Sigmoid colon (tissue), 6 donors: ENCODE measurements at regions not wholly inside any gene's neighbourhood (a gene's known extent, or its start where the extent isn't known, plus 50 kb on each side); places are given as distances from the start of the nearest gene placed in this dataset.

Source experiments
- DNase-seq: peaks from one replicate; pipeline ENCODE4 v3.0.0-alpha.2; 2019
- H3K27ac ChIP-seq, 4 donors: fragments of 200-600 bp; sonication (generic); one replicate each; pipeline ENCODE4 v1.5.1; 2016 to 2019; ENCODE audit warnings: mild to moderate bottlenecking in 1 of 4
- H3K27me3 ChIP-seq, 3 donors: fragments of 200-600 bp; sonication (generic); one replicate each; pipeline ENCODE4 v1.5.1; 2019; ENCODE audit warnings: mild to moderate bottlenecking in 1 of 3
- H3K36me3 ChIP-seq, 4 donors: fragments of 200-600 bp; sonication (generic); one replicate each; pipeline ENCODE4 v1.5.1; 2016 to 2019
- H3K4me1 ChIP-seq, 4 donors: fragments of 200-600 bp; sonication (generic); one replicate each; pipeline ENCODE4 v1.5.1; 2017 to 2019
- H3K4me3 ChIP-seq, 4 donors: fragments of 200-600 bp; sonication (generic); one replicate each; pipeline ENCODE4 v1.5.1; 2017 to 2019; ENCODE audit warnings: mild to moderate bottlenecking in 2 of 4, moderate library complexity in 1 of 4
- H3K9me3 ChIP-seq, 4 donors: fragments of 200-600 bp in 3 of 4; sonication (generic) in 3 of 4; one replicate each; pipeline versions ENCODE4 v1.5.1 to v1.6.1; 2013 to 2019
- CTCF ChIP-seq, 4 experiments: fragments of 450-650 bp in 3 of 4; fragments of 200-600 bp in 1 of 4; IDR thresholded peaks; one replicate each; pipeline ENCODE4 v1.5.1; 2016 to 2019; ENCODE audit warnings: antibody characterized with exemption in 4 of 4, mild to moderate bottlenecking in 3 of 4, moderate library complexity in 2 of 4
- EP300 ChIP-seq, 4 donors: sonication (generic); formaldehyde crosslinking; IDR thresholded peaks; one replicate each; pipeline ENCODE4 v1.6.1; 2017; ENCODE audit warnings: antibody characterized with exemption in 4 of 4
- POLR2A ChIP-seq, 2 donors: fragments of 450-650 bp; IDR thresholded peaks; one replicate each; pipeline ENCODE4 v1.6.1; 2016; ENCODE audit warnings: antibody characterized with exemption in 2 of 2, mild to moderate bottlenecking in 2 of 2, moderate library complexity in 2 of 2
- POLR2AphosphoS5 ChIP-seq, 4 donors: sonication (generic); formaldehyde crosslinking; IDR thresholded peaks; one replicate each; pipeline ENCODE4 v1.6.1; 2017; ENCODE audit warnings: antibody characterized with exemption in 4 of 4
- WGBS, 2 donors: extraction: QIAGEN DNeasy Blood & Tissue Kit; methylation state at CpG; one replicate each; pipeline ENCODE4 v1.1.7; 2013; 5-methylcytosine and 5-hydroxymethylcytosine counted together
- intact Hi-C: fragments of 100-400 bp; cut with DNase I; formaldehyde crosslinking; loops from one replicate; pipeline ENCODE4 v1.15.1; 2023
- donor health status: healthy with polysubstance abuse.
- donor health status: healthy.

- TF ChIP-seq POLR2A (IDR thresholded peaks at IDR 0.05): no peak
- intact Hi-C loops: no loop called here
- no peaks in the 10 kb centered on the region for H3K36me3 ChIP-seq
- H3K27ac ChIP-seq: no peak overlapping the region
- DNase-seq: no peak
- no peaks in the 10 kb centered on the region for H3K9me3 ChIP-seq
- H3K4me3 ChIP-seq: no peak overlapping the region
- H3K27me3 ChIP-seq: no peaks in the 10 kb centered on the region
- H3K4me1 ChIP-seq: peaks cover 0 to 5% (median 0%) of the 10 kb centered on the region in 4 donors
- WGBS, 2 donors: 91 to 93% methylated on average over 2 of the region's 2 CpGs
Measured at GRCh38 chr10:117661316-117661715, 118.8 kb downstream of the EMX2 start.

DNA sequence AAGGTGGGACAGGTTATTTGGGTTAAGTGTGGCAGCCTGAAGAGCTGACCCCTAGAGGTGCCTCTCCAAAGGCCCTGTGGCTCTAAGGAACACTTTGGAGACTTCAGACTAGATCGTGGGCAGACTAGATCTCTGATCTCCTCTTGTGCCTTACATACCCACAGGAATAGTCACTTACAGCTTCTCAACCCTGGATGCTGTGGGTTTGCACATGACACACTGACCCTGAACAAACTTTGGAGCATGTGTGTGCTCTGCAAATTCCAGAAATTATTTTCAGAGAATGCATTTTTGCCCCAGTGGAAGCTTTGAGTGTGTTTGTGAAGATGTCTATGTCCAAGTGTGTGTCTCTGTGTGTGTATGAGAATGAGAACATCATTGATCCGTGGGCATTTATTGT is 119.6 kb downstream of the EMX2 start:
- WGBS, 2 donors: 66 to 81% methylated on average over 2 of the region's 2 CpGs
- H3K36me3 ChIP-seq: no peaks in the 10 kb centered on the region
- peaks cover 0 to 5% (median 0%) of the 10 kb centered on the region in 4 donors for H3K4me1 ChIP-seq
- H3K27ac ChIP-seq: no peak overlapping the region
- H3K4me3 ChIP-seq: no peak overlapping the region
- TF ChIP-seq EP300 (IDR thresholded peaks at IDR 0.05): no peak
- no peak for TF ChIP-seq POLR2A (IDR thresholded peaks at IDR 0.05)
- no peak for TF ChIP-seq CTCF (IDR thresholded peaks at IDR 0.05)
- TF ChIP-seq POLR2AphosphoS5 (IDR thresholded peaks at IDR 0.05): no peak
- H3K27me3 ChIP-seq: no peaks in the 10 kb centered on the region
- H3K9me3 ChIP-seq: no peaks in the 10 kb centered on the region
- no peak for DNase-seq
- intact Hi-C loops: no loop called here

- Histone ChIP-seq H3K9me3 (no peaks in the 10 kb centered on the region), H3K27ac (no peak overlapping the region), H3K4me1 (peaks cover 0 to 5% (median 0%) of the 10 kb centered on the region in 4 donors), H3K4me3 (no peak overlapping the region), H3K27me3 (no peaks in the 10 kb centered on the region), H3K36me3 (no peaks in the 10 kb centered on the region)
- no peak for DNase-seq
- intact Hi-C loops: no loop called here
- 86 to 91% methylated on average over 7 of the region's 7 CpGs for WGBS, 2 donors
- TF ChIP-seq POLR2A (IDR thresholded peaks at IDR 0.05) (no peak), EP300 (IDR thresholded peaks at IDR 0.05) (no peak), CTCF (IDR thresholded peaks at IDR 0.05) (no peak), POLR2AphosphoS5 (IDR thresholded peaks at IDR 0.05) (no peak)
Measured at GRCh38 chr10:117662751-117663540, 120.4 kb downstream of the EMX2 start.

DNA sequence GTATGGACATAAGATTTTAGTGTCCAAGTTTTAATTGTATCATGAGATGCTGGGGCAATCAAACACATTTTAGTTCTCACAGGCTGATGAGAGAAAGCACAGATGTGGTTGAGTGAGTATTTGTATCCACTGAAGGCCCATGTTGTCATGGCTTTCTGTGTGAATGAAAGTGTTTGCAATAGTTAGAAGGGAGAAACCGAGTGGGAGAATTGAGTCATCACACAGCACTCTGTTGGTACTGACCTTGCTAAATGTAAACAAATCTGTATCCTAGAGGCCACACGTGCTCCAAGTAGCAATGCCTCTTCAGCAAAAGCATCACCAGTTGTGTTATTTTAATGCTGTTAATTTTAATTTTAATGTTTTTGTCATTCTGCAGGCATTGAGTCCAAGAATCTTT is 121.2 kb downstream of the EMX2 start:
- Histone ChIP-seq H3K4me1 (peaks cover 0 to 5% (median 0%) of the 10 kb centered on the region in 4 donors), H3K36me3 (no peaks in the 10 kb centered on the region), H3K9me3 (no peaks in the 10 kb centered on the region), H3K4me3 (no peak overlapping the region), H3K27ac (no peak overlapping the region), H3K27me3 (no peaks in the 10 kb centered on the region)
- TF ChIP-seq CTCF (IDR thresholded peaks at IDR 0.05): no peak
- TF ChIP-seq POLR2AphosphoS5 (IDR thresholded peaks at IDR 0.05): peak in 1 of 4 donors; percentile 42
- no peak for TF ChIP-seq POLR2A (IDR thresholded peaks at IDR 0.05)
- TF ChIP-seq EP300 (IDR thresholded peaks at IDR 0.05): no peak
- DNase-seq: no peak
- 27 to 30% methylated on average over 2 of the region's 2 CpGs for WGBS, 2 donors
- intact Hi-C loops: no loop called here

DNA sequence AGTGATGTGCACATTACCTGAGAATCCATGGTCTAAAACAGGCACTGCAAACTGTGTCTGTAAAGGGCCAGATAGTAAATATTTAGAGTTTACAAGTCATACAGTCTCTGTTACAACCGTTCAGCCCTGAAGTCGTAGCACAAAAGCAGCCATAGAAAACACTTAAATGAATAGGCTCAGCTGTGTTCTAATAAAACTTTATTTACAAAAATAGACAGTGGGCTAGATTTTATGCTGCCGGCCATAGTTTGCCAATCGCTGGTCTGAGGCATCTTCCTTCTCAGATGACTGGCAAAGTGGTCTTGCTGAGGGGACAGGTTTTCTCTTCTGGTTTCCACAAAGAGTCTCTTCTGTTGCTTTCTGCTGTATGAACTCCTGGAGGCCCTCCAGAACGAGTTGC is 121.7 kb downstream of the EMX2 start:
- TF ChIP-seq POLR2A (IDR thresholded peaks at IDR 0.05): no peak
- TF ChIP-seq EP300 (IDR thresholded peaks at IDR 0.05): no peak
- TF ChIP-seq CTCF (IDR thresholded peaks at IDR 0.05): no peak
- TF ChIP-seq POLR2AphosphoS5 (IDR thresholded peaks at IDR 0.05): no peak
- no peaks in the 10 kb centered on the region for H3K9me3 ChIP-seq
- intact Hi-C loops: no loop called here
- H3K36me3 ChIP-seq: no peaks in the 10 kb centered on the region
- 63 to 64% methylated on average over 5 of the region's 5 CpGs for WGBS, 2 donors
- no peak for DNase-seq
- H3K27me3 ChIP-seq: no peaks in the 10 kb centered on the region
- no peak overlapping the region for H3K4me3 ChIP-seq
- no peak overlapping the region for H3K27ac ChIP-seq
- peaks cover 0 to 5% (median 0%) of the 10 kb centered on the region in 4 donors for H3K4me1 ChIP-seq
